Spleen (tissue), 11 donors: ENCODE measurements at regions not wholly inside any gene's neighbourhood (a gene's known extent, or its start where the extent isn't known, plus 50 kb on each side); places are given as distances from the start of the nearest gene placed in this dataset.

ENCODE experiments used
- DNase-seq: peaks from one replicate; pipeline ENCODE4 v3.0.0-alpha.2; 2020
- H3K27ac ChIP-seq, 8 donors: fragments of 200-600 bp; sonication (generic) in 7 of 8; 1 replicate in 4 of 8; 2 replicates in 4 of 8; pipeline versions ENCODE4 v1.5.0 to v1.8.0; 2016 to 2021; ENCODE audit warnings: inconsistent platforms in 4 of 8, mild to moderate bottlenecking in 4 of 8, moderate library complexity in 1 of 8
- H3K27me3 ChIP-seq, 7 donors: fragments of 200-600 bp; sonication (generic) in 6 of 7; replicated peaks in 1 of 7; 1 replicate in 4 of 7; 2 replicates in 3 of 7; pipeline versions ENCODE4 v1.5.0 to v1.8.0; 2016 to 2021; ENCODE audit warnings: inconsistent platforms in 3 of 7, mild to moderate bottlenecking in 1 of 7
- H3K36me3 ChIP-seq, 6 donors: fragments of 200-600 bp; sonication (generic) in 5 of 6; 1 replicate in 4 of 6; 2 replicates in 2 of 6; pipeline versions ENCODE4 v1.5.0 to v1.8.0; 2016 to 2021; ENCODE audit warnings: inconsistent platforms in 2 of 6
- H3K4me1 ChIP-seq, 6 donors: fragments of 200-600 bp; sonication (generic) in 5 of 6; 1 replicate in 3 of 6; 2 replicates in 3 of 6; pipeline versions ENCODE4 v1.5.0 to v1.8.0; 2016 to 2021; ENCODE audit warnings: inconsistent platforms in 3 of 6
- H3K4me3 ChIP-seq, 8 donors: fragments of 200-600 bp; sonication (generic) in 7 of 8; 1 replicate in 4 of 8; 2 replicates in 4 of 8; pipeline versions ENCODE4 v1.5.0 to v1.8.0; 2016 to 2021; ENCODE audit warnings: inconsistent platforms in 4 of 8, mild to moderate bottlenecking in 4 of 8, moderate library complexity in 2 of 8
- H3K9me3 ChIP-seq, 8 donors: fragments of 200-600 bp; sonication (generic) in 7 of 8; 1 replicate in 4 of 8; 2 replicates in 4 of 8; pipeline versions ENCODE4 v1.5.0 to v1.8.0; 2016 to 2021; ENCODE audit warnings: inconsistent platforms in 4 of 8
- POLR2A ChIP-seq, 3 donors: fragments of 450-650 bp; IDR thresholded peaks; one replicate each; pipeline ENCODE4 v1.5.1; 2017; ENCODE audit warnings: antibody characterized with exemption in 3 of 3, mild to moderate bottlenecking in 1 of 3
- POLR2AphosphoS5 ChIP-seq, 3 donors: sonication (generic); formaldehyde crosslinking; IDR thresholded peaks; one replicate each; pipeline ENCODE4 v1.5.1; 2017; ENCODE audit warnings: antibody characterized with exemption in 3 of 3
- WGBS, 5 donors: extraction: QIAGEN DNeasy Blood & Tissue Kit in 3 of 5; methylation state at CpG; one replicate each; pipeline versions ENCODE4 v1.1.5 to v1.1.7; 2013 to 2018; 5-methylcytosine and 5-hydroxymethylcytosine counted together
- intact Hi-C: fragments of 100-400 bp; cut with DNase I; formaldehyde crosslinking; loops from one replicate; pipeline ENCODE4 v1.15.0; 2023; ENCODE audit warnings: low total_unique reads
- TF ChIP-seq, protein P1 (sequence below), 11 experiments: fragments of 200-600 bp in 7 of 11; fragments of 450-650 bp in 4 of 11; sonication (generic) in 4 of 11; IDR thresholded peaks in 8 of 11; conservative IDR thresholded peaks in 3 of 11; 1 replicate in 7 of 11; 2 replicates in 4 of 11; pipeline versions ENCODE4 v1.4.0 to v1.8.0; 2016 to 2021; ENCODE audit warnings: antibody characterized with exemption in 11 of 11, inconsistent platforms in 4 of 11, mild to moderate bottlenecking in 1 of 11
- donor health status: healthy with polysubstance abuse.
- donor health status: DM: no; HTN: no; CAD: no; lungs with moderate emphysema.
- donor health status: DM: no; HTN: no; CAD: no.
- donor health status: Bipolar disorder and iron deficiency.
- donor health status: healthy.
- donor health status: DM: no; HTN: no; CAD: no.
- donor health status: DM: yes; HTN: yes; CAD: no.

DNA sequence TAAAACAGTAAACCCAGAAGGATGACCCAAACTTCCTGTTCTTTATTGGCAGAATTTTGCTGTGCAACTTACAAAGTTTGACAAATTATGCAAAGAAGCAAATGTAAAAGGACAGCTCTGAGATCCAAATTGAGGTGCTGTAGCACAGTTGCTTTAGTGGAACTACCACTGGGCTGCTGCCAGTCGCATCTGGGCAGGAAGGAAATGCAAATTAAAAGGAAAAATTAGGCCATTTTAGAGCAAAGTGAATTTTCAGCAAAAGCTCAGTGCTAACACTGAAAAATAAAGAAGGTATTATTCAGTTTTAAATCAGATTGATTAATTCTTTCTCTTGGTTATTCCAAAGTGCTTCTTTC, 104.5 kb downstream of the ZMAT3 start:
- intact Hi-C loops: no loop called here
- DNase-seq: no peak

DNA sequence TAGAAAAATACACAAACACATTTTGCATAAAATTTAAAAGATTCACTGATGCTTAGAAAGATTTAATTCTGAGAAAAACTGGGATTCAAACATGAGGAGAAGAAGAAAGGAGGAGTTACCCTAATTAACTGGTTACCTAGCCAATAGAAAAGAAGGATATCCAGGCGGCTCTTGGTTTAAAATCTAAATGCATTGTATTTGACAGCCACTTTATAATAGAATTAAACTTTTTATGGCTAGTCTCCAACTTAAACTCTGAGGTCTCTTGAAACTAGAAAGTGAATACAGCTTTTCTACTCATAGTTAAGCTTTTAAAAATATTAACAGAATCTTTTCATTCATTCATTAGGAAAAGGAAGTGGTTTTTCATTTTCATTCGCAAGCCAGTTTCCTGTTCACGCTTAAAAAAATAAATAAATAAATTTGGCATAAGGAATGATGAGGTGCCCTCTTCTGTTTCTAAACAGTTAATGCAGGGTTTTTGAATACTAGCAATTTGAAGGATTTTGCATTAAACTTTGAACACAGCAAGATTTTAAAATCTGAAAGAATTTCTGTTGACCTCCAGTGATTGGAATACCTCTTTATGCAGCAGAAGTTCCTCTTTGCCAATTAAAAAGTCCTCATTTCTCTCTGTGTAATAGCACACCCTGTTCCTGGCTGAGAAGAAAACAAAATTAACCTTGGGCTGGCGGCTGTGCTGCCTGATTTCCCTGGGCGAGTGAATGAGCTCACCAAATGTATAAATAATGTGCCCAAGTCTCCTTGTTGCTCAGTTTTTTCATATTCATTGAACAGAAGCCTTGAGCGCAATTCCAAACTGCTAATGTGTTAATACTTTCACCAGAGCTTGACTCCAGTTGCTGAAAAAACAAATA, 105.1 kb downstream of the ZMAT3 start:
- Histone ChIP-seq H3K27ac (peak overlapping the region in 6 of 8 donors; percentile 40 to 78 (median 64)), H3K9me3 (no peaks in the 10 kb centered on the region), H3K36me3 (no peaks in the 10 kb centered on the region), H3K4me1 (peaks cover 9 to 37% (median 26%) of the 10 kb centered on the region in 6 donors), H3K4me3 (peak overlapping the region in 2 of 8 donors; percentile 16 to 46), H3K27me3 (no peaks in the 10 kb centered on the region)
- TF ChIP-seq POLR2AphosphoS5 (IDR thresholded peaks at IDR 0.05): no peak
- TF ChIP-seq, protein P1, sequence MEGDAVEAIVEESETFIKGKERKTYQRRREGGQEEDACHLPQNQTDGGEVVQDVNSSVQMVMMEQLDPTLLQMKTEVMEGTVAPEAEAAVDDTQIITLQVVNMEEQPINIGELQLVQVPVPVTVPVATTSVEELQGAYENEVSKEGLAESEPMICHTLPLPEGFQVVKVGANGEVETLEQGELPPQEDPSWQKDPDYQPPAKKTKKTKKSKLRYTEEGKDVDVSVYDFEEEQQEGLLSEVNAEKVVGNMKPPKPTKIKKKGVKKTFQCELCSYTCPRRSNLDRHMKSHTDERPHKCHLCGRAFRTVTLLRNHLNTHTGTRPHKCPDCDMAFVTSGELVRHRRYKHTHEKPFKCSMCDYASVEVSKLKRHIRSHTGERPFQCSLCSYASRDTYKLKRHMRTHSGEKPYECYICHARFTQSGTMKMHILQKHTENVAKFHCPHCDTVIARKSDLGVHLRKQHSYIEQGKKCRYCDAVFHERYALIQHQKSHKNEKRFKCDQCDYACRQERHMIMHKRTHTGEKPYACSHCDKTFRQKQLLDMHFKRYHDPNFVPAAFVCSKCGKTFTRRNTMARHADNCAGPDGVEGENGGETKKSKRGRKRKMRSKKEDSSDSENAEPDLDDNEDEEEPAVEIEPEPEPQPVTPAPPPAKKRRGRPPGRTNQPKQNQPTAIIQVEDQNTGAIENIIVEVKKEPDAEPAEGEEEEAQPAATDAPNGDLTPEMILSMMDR (IDR thresholded peaks at IDR 0.05 in 8 of 11, conservative IDR thresholded peaks at IDR 0.05 in 3 of 11): peak in 8 of 11 experiments; percentile 25 to 58 (median 44)
- TF ChIP-seq POLR2A (IDR thresholded peaks at IDR 0.05): no peak
- WGBS, 5 donors: 19 to 29% (median 27%) methylated on average over 6 of the region's 6 CpGs
- intact Hi-C loops: no loop called here
- DNase-seq: no peak

More for the DNA sequence above, 104.5 kb downstream of the ZMAT3 start:
- Histone ChIP-seq H3K4me3 (peak overlapping the region in 2 of 8 donors; percentile 16 to 46), H3K4me1 (peaks cover 9 to 37% (median 26%) of the 10 kb centered on the region in 6 donors), H3K9me3 (no peaks in the 10 kb centered on the region), H3K27ac (peak overlapping the region in 6 of 8 donors; percentile 40 to 78 (median 64)), H3K27me3 (no peaks in the 10 kb centered on the region), H3K36me3 (no peaks in the 10 kb centered on the region)
- no peak for TF ChIP-seq POLR2A (IDR thresholded peaks at IDR 0.05)
- no peak for TF ChIP-seq POLR2AphosphoS5 (IDR thresholded peaks at IDR 0.05)
- TF ChIP-seq, protein P1 (IDR thresholded peaks at IDR 0.05 in 8 of 11, conservative IDR thresholded peaks at IDR 0.05 in 3 of 11): no peak
- WGBS, 5 donors: 3 to 11% (median 6%) methylated on average over 1 of the region's 1 CpG

DNA sequence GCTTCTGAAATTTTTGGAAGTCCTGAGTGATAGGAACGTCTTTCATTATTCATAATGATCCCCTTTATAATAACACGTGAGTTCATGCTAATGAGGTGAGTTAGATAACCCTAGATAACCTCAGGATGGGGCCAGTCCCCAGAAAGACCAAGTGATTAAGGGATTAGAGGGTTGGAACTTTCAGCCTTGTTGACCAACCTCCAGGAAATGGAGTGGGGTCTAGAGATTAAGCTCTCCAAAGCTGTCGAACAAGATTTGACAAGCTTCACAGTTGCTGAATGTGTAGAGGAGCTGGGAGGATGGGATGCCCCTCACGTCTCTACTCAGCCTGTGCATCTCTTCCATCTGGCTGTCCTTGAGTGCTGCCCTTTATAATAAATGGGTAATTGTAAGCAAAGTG, 107.1 kb downstream of the ZMAT3 start:
- Histone ChIP-seq H3K9me3 (no peaks in the 10 kb centered on the region), H3K27me3 (no peaks in the 10 kb centered on the region), H3K27ac (no peak overlapping the region), H3K36me3 (no peaks in the 10 kb centered on the region), H3K4me3 (no peak overlapping the region), H3K4me1 (peaks cover 9 to 39% (median 26%) of the 10 kb centered on the region in 6 donors)
- TF ChIP-seq POLR2AphosphoS5 (IDR thresholded peaks at IDR 0.05) (no peak), POLR2A (IDR thresholded peaks at IDR 0.05) (no peak)
- TF ChIP-seq, protein P1 (IDR thresholded peaks at IDR 0.05 in 8 of 11, conservative IDR thresholded peaks at IDR 0.05 in 3 of 11): no peak
- WGBS, 5 donors: 57 to 77% (median 57%) methylated on average over 4 of the region's 4 CpGs
- intact Hi-C loops: no loop called here
- DNase-seq: no peak

DNA sequence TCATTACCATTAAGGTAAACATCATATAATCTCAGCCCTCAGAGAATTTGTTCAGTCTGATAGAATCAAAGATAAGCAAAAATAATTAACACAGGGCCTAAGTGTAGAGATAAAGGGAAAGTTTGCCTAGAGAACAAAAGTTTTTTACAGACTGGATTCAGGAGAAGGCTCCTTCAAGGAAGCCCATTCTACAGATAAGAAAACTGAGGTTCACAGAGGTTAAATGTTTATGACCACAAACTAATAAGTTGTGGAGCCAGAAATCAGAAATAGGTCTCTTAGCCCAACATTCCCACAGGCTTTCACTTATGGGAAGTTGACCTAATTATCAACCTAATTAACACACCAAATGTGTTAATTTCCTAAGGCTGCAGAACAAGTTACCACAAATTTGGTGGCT, 110.7 kb downstream of the ZMAT3 start:
- no peaks in the 10 kb centered on the region for H3K36me3 ChIP-seq
- TF ChIP-seq, protein P1 (IDR thresholded peaks at IDR 0.05 in 8 of 11, conservative IDR thresholded peaks at IDR 0.05 in 3 of 11): no peak
- TF ChIP-seq POLR2A (IDR thresholded peaks at IDR 0.05) (no peak), POLR2AphosphoS5 (IDR thresholded peaks at IDR 0.05) (no peak)
- intact Hi-C loops: no loop called here
- H3K9me3 ChIP-seq: no peaks in the 10 kb centered on the region
- H3K4me1 ChIP-seq: peaks cover 0 to 7% (median under 1%) of the 10 kb centered on the region in 6 donors
- no peak for DNase-seq
- no peak overlapping the region for H3K4me3 ChIP-seq
- H3K27me3 ChIP-seq: no peaks in the 10 kb centered on the region
- H3K27ac ChIP-seq: no peak overlapping the region
